HEK293T (cell line): ENCODE measurements at regions not wholly inside any gene's neighbourhood (a gene's known extent, or its start where the extent isn't known, plus 50 kb on each side); places are given as distances from the start of the nearest gene placed in this dataset.

Experiments
- CTCF ChIA-PET: fragments of 350-600 bp; formaldehyde crosslinking; extraction: SDS; loops from one replicate; lab custom pipeline; 2021; ENCODE audit warnings: antibody characterized with exemption, inconsistent platforms; lab: Yijun Ruan, JAX
- POLR2A ChIA-PET: fragments of 350-600 bp; formaldehyde crosslinking; extraction: SDS; loops from one replicate; lab custom pipeline; 2020; ENCODE audit warnings: antibody characterized with exemption, inconsistent platforms; lab: Yijun Ruan, JAX
- DNase-seq: peaks from one replicate; pipeline ENCODE4 v3.0.0; 2012; ENCODE audit warnings: mixed read lengths; ENCODE audit errors: extremely low spot score
- ARNT ChIP-seq: fragments of 450-650 bp; IDR thresholded peaks from 2 replicates; pipeline ENCODE4 v1.6.1; 2017; ENCODE audit warnings: mild to moderate bottlenecking
- BHLHE40 ChIP-seq: fragments of 450-650 bp; IDR thresholded peaks from 2 replicates; pipeline ENCODE4 v1.6.1; 2016; ENCODE audit warnings: mild to moderate bottlenecking, moderate library complexity, borderline replicate concordance
- CTBP1 ChIP-seq: fragments of 450-650 bp; IDR thresholded peaks from 2 replicates; pipeline ENCODE4 v1.6.1; 2016; ENCODE audit warnings: borderline replicate concordance
- ELF4 ChIP-seq: fragments of 450-650 bp; IDR thresholded peaks from 2 replicates; pipeline ENCODE4 v1.6.1; 2017; ENCODE audit warnings: antibody characterized with exemption
- FOXA1 ChIP-seq: fragments of 450-650 bp; IDR thresholded peaks from 2 replicates; pipeline ENCODE4 v1.6.1; 2016; ENCODE audit warnings: mild to moderate bottlenecking
- FOXK2 ChIP-seq: fragments of 450-650 bp; IDR thresholded peaks from 2 replicates; pipeline ENCODE4 v1.6.1; 2016; ENCODE audit warnings: mild to moderate bottlenecking
- FOXM1 ChIP-seq: fragments of 450-650 bp; IDR thresholded peaks from 2 replicates; pipeline ENCODE4 v1.6.1; 2017; ENCODE audit warnings: mild to moderate bottlenecking, borderline replicate concordance
- HDGF ChIP-seq: fragments of 450-650 bp; IDR thresholded peaks from 2 replicates; pipeline ENCODE4 v1.6.1; 2017; ENCODE audit warnings: antibody characterized with exemption, borderline replicate concordance
- L3MBTL2 ChIP-seq: fragments of 450-650 bp; conservative IDR thresholded peaks from 2 replicates; pipeline ENCODE4 v1.6.1; 2016; ENCODE audit warnings: mild to moderate bottlenecking
- LEF1 ChIP-seq: fragments of 450-650 bp; IDR thresholded peaks from 2 replicates; pipeline ENCODE4 v1.6.1; 2017; ENCODE audit warnings: mild to moderate bottlenecking, borderline replicate concordance
- NFRKB ChIP-seq: fragments of 450-650 bp; IDR thresholded peaks from 2 replicates; pipeline ENCODE4 v1.6.1; 2016; ENCODE audit warnings: mild to moderate bottlenecking, moderate library complexity
- PKNOX1 ChIP-seq: fragments of 450-650 bp; IDR thresholded peaks from 2 replicates; pipeline ENCODE4 v1.6.1; 2016
- SP1 ChIP-seq: fragments of 450-650 bp; IDR thresholded peaks from 2 replicates; pipeline ENCODE4 v1.6.1; 2017
- SUZ12 ChIP-seq: fragments of 450-650 bp; IDR thresholded peaks from 2 replicates; pipeline ENCODE4 v1.6.1; 2016; ENCODE audit warnings: mild to moderate bottlenecking
- TARDBP ChIP-seq: fragments of 450-650 bp; IDR thresholded peaks from 2 replicates; pipeline ENCODE4 v1.6.1; 2016
- ZNF384 ChIP-seq: fragments of 450-650 bp; IDR thresholded peaks from 2 replicates; pipeline ENCODE4 v1.6.1; 2016

- no peak for DNase-seq
- POLR2A ChIA-PET, result no interaction called here
- TF ChIP-seq ZNF384 (no peak), LEF1 (no peak), BHLHE40 (no peak), SP1 (no peak), TARDBP (no peak), FOXK2 (no peak), HDGF (no peak), PKNOX1 (no peak), ELF4 (no peak), FOXM1 (no peak), NFRKB (no peak), FOXA1 (no peak), ARNT (no peak), CTBP1 (no peak), SUZ12 (no peak), L3MBTL2 (no peak)
- CTCF ChIA-PET, result no interaction called here
Measured at GRCh38 chr9:19976226-19976625, 187.4 kb upstream of the SLC24A2 start.

GRCh38 chr9:19975499-19975898 is 186.7 kb upstream of the SLC24A2 start:
- ChIA-PET POLR2A (no interaction called here), CTCF (no interaction called here)
- DNase-seq, result no peak
- TF ChIP-seq FOXK2 (no peak), FOXM1 (no peak), NFRKB (no peak)

GRCh38 chr9:19969721-19970120 is 180.9 kb upstream of the SLC24A2 start:
- DNase-seq, result no peak
- ChIA-PET CTCF (no interaction called here), POLR2A (no interaction called here)
- no peak for TF ChIP-seq HDGF
- no peak for TF ChIP-seq PKNOX1
- no peak for TF ChIP-seq TARDBP

GRCh38 chr9:19967888-19968459 is 179.1 kb upstream of the SLC24A2 start:
- ChIA-PET POLR2A (no interaction called here), CTCF (no interaction called here)
- no peak for DNase-seq
- TF ChIP-seq SP1 (no peak), ARNT (no peak), NFRKB (no peak), L3MBTL2 (no peak), HDGF (no peak)

GRCh38 chr9:19967216-19967887 is 178.5 kb upstream of the SLC24A2 start:
- TF ChIP-seq FOXK2, result no peak
- no peak for TF ChIP-seq TARDBP
- TF ChIP-seq ZNF384, result no peak
- TF ChIP-seq SP1, result no peak
- TF ChIP-seq LEF1, result no peak
- CTCF ChIA-PET, result interaction anchor here (0.6 kb wide), 1 partner anchor 184 kb away, joined by 3 read pairs; no protein-coding TSS in a partner anchor
- POLR2A ChIA-PET, result no interaction called here
- DNase-seq, result no peak

- DNase-seq, result no peak
- no peak for TF ChIP-seq HDGF
- CTCF ChIA-PET, result no interaction called here
- POLR2A ChIA-PET, result no interaction called here
Measured at GRCh38 chr9:19965336-19965735, 176.5 kb upstream of the SLC24A2 start.

- TF ChIP-seq BHLHE40 (no peak), ARNT (no peak), LEF1 (no peak), NFRKB (no peak), TARDBP (no peak), L3MBTL2 (no peak), HDGF (no peak), CTBP1 (no peak), FOXM1 (no peak), FOXA1 (no peak), SP1 (no peak), FOXK2 (no peak), ELF4 (no peak), PKNOX1 (no peak), ZNF384 (no peak), SUZ12 (no peak)
- DNase-seq, result no peak
- CTCF ChIA-PET, result no interaction called here
- POLR2A ChIA-PET, result no interaction called here
Measured at GRCh38 chr9:19947996-19948395, 159.2 kb upstream of the SLC24A2 start.
